A673 (cell line): ENCODE measurements at regions not wholly inside any gene's neighbourhood (a gene's known extent, or its start where the extent isn't known, plus 50 kb on each side); places are given as distances from the start of the nearest gene placed in this dataset.

Experiments
- BruUV-seq: library from RNA; stranded (reverse); fragments of 400-500 nt; replicated peaks from 2 replicates; lab custom pipeline; 2021; lab: Mats Ljungman, UMichigan
- CTCF ChIA-PET: fragments of 300-600 bp; sonication (Branson Sonifier 250); formaldehyde crosslinking; loops from one replicate; lab custom pipeline; 2022; ENCODE audit warnings: antibody characterized with exemption; lab: Charles Lee
- POLR2A ChIA-PET: fragments of 300-600 bp; sonication (Branson Sonifier 250); formaldehyde crosslinking; loops from one replicate; lab custom pipeline; 2022; ENCODE audit warnings: antibody characterized with exemption; ENCODE audit not compliant: low non-redundant PET; lab: Charles Lee
- DNase-seq: peaks from one replicate; pipeline ENCODE4 v3.0.0-alpha.2; 2015; ENCODE audit warnings: low spot score
- H3K27ac ChIP-seq: fragments of 200-600 bp; sonication (generic); 2 replicates; pipeline ENCODE4 v1.5.1; 2016; ENCODE audit warnings: mixed run types, low read depth, mild to moderate bottlenecking, mixed read lengths, antibody characterized with exemption, low read length; ENCODE audit not compliant: poor library complexity, severe bottlenecking
- H3K27me3 ChIP-seq: fragments of 200-600 bp; sonication (generic); replicated peaks from 2 replicates; pipeline ENCODE4 v1.6.1; 2017; ENCODE audit warnings: mixed run types, low read depth, mild to moderate bottlenecking, mixed read lengths, antibody characterized with exemption, low read length; ENCODE audit not compliant: insufficient read depth, poor library complexity
- H3K36me3 ChIP-seq: fragments of 200-600 bp; sonication (generic); 2 replicates; pipeline ENCODE4 v1.6.1; 2016; ENCODE audit warnings: mixed run types, mild to moderate bottlenecking, mixed read lengths, antibody characterized with exemption, low read length; ENCODE audit not compliant: insufficient read depth, poor library complexity, severe bottlenecking
- H3K4me1 ChIP-seq: fragments of 200-600 bp; sonication (generic); 2 replicates; pipeline ENCODE4 v1.6.1; 2017; ENCODE audit warnings: mixed run types, mild to moderate bottlenecking, mixed read lengths, antibody characterized with exemption, low read length; ENCODE audit not compliant: insufficient read depth, poor library complexity, severe bottlenecking
- H3K4me3 ChIP-seq: fragments of 200-600 bp; sonication (generic); 2 replicates; pipeline ENCODE4 v1.5.1; 2016; ENCODE audit warnings: low read depth, mixed run types, mild to moderate bottlenecking, mixed read lengths, low read length; ENCODE audit not compliant: poor library complexity, severe bottlenecking
- H3K9me3 ChIP-seq: fragments of 200-600 bp; sonication (generic); 2 replicates; pipeline ENCODE4 v1.6.1; 2016; ENCODE audit warnings: mixed run types, low read depth, mild to moderate bottlenecking, mixed read lengths, antibody characterized with exemption, low read length; ENCODE audit not compliant: poor library complexity, severe bottlenecking
- EZH2 ChIP-seq: fragments of 200-600 bp; sonication (generic); IDR thresholded peaks from 2 replicates; pipeline ENCODE4 v1.6.1; 2017; ENCODE audit warnings: borderline replicate concordance, low read depth, mild to moderate bottlenecking, mixed read lengths, antibody characterized with exemption, low read length; ENCODE audit not compliant: poor library complexity, severe bottlenecking
- intact Hi-C: fragments of 100-400 bp; cut with micrococcal nuclease; formaldehyde crosslinking; loops from one replicate; pipeline ENCODE4 v1.10.0; 2022; ENCODE audit not compliant: unreplicated experiment
- TF ChIP-seq, protein P1 (sequence below): fragments of 300-800, 200-600 bp; sonication (generic); conservative IDR thresholded peaks from 2 replicates; pipeline ENCODE4 v1.5.1; 2017; ENCODE audit warnings: low read depth, mild to moderate bottlenecking, antibody characterized with exemption, low read length, moderate library complexity, mixed read lengths

GRCh38 chr21:39007985-39008384 is 175.3 kb downstream of the PSMG1 start:
- peaks cover 2% of the 10 kb centered on the region for H3K27me3 ChIP-seq
- H3K4me3 ChIP-seq, result no peak overlapping the region
- DNase-seq, result no peak
- ChIA-PET POLR2A (no interaction called here), CTCF (no interaction called here)
- H3K4me1 ChIP-seq, result no peaks in the 10 kb centered on the region
- H3K36me3 ChIP-seq, result no peaks in the 10 kb centered on the region
- H3K9me3 ChIP-seq, result no peaks in the 10 kb centered on the region
- TF ChIP-seq, protein P1, sequence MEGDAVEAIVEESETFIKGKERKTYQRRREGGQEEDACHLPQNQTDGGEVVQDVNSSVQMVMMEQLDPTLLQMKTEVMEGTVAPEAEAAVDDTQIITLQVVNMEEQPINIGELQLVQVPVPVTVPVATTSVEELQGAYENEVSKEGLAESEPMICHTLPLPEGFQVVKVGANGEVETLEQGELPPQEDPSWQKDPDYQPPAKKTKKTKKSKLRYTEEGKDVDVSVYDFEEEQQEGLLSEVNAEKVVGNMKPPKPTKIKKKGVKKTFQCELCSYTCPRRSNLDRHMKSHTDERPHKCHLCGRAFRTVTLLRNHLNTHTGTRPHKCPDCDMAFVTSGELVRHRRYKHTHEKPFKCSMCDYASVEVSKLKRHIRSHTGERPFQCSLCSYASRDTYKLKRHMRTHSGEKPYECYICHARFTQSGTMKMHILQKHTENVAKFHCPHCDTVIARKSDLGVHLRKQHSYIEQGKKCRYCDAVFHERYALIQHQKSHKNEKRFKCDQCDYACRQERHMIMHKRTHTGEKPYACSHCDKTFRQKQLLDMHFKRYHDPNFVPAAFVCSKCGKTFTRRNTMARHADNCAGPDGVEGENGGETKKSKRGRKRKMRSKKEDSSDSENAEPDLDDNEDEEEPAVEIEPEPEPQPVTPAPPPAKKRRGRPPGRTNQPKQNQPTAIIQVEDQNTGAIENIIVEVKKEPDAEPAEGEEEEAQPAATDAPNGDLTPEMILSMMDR, result no peak
- no peak for TF ChIP-seq EZH2
- no peak overlapping the region for H3K27ac ChIP-seq
- no TSS peak for BruUV-seq
- intact Hi-C loops, result no loop called here

DNA sequence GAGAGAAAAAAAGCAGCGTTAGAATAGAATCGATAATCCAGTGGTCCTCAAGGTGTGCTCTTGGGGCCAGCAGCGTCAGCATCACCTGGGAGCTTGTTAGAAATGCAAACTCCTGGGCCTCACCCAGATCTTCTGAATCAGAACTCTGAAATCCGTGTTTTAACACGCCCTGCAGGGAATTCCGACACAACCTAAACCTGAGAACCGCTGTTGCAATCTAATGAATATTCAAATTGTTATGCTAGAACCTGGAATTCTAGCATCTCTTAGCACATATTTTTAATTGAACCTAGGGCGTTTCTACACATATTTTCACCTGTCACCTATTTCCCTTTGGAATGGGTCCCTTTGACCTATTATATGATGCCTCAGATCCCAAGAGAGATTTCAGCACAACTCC is 175.7 kb downstream of the PSMG1 start:
- no peaks in the 10 kb centered on the region for H3K9me3 ChIP-seq
- H3K27me3 ChIP-seq, result peaks cover 2% of the 10 kb centered on the region
- DNase-seq, result no peak
- no peaks in the 10 kb centered on the region for H3K4me1 ChIP-seq
- no peaks in the 10 kb centered on the region for H3K36me3 ChIP-seq
- intact Hi-C loops, result no loop called here
- CTCF ChIA-PET, result interaction anchor here (0.6 kb wide), 1 partner anchor 42 kb away, joined by 5 read pairs; no protein-coding TSS in a partner anchor
- no peak overlapping the region for H3K27ac ChIP-seq
- no peak for TF ChIP-seq EZH2
- TF ChIP-seq, protein P1, result no peak
- POLR2A ChIA-PET, result no interaction called here
- H3K4me3 ChIP-seq, result no peak overlapping the region
- BruUV-seq, result no TSS peak

- H3K36me3 ChIP-seq, result no peaks in the 10 kb centered on the region
- TF ChIP-seq, protein P1, result no peak
- no peak for TF ChIP-seq EZH2
- ChIA-PET CTCF (interaction anchor here (0.6 kb wide), 1 partner anchor 42 kb away, joined by 5 read pairs; no protein-coding TSS in a partner anchor), POLR2A (no interaction called here)
- no peak for DNase-seq
- H3K9me3 ChIP-seq, result no peaks in the 10 kb centered on the region
- peaks cover 2% of the 10 kb centered on the region for H3K27me3 ChIP-seq
- H3K27ac ChIP-seq, result no peak overlapping the region
- BruUV-seq, result no TSS peak
- no peak overlapping the region for H3K4me3 ChIP-seq
- H3K4me1 ChIP-seq, result no peaks in the 10 kb centered on the region
- intact Hi-C loops, result no loop called here
These were observed 176.5 kb downstream of the PSMG1 start for GRCh38 chr21:39006571-39007311.
